ENCODE measurements at regions not wholly inside any gene's neighbourhood (a gene's known extent, or its start where the extent isn't known, plus 50 kb on each side); places are given as distances from the start of the nearest gene placed in this dataset.

DNA sequence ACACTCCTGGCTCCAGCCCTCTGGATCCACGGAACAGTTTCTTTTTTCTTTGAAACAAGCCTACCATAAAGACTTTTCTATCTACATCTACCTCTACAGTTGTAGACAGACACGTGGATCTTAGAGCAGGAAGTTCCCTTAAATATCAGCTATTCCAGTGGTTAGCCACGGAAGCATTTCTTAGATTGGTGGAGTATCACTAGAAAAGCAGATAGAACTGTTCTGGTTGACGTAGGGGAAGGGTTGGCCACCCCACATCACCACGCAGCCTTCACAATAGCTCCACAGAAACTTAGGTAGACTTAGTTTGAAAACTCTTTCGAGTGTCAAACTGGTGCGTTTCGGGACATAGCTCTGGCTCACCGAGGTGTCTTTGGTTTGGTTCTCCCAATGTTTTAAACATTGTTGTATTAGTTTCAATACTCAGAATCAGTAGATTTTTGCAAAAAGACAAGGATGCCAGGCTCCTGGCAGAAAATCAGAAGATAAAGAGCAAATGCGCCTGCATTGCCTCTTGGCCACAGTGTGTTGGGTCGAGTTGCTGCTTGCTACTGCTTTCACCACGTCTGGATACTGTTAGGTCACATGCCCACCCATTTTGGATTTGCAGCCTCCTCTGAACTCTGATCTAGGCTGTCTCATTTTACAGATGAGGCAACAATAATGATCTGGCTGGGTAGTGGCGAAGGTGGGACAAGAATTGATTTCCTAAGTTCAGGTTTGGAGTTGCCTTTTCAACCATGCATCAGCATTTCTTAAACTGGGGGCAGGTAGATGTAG is 71.5 kb upstream of the DTNBP1 start:
- no peak for DNase-seq (ENCODE audit: low spot score)

DNA sequence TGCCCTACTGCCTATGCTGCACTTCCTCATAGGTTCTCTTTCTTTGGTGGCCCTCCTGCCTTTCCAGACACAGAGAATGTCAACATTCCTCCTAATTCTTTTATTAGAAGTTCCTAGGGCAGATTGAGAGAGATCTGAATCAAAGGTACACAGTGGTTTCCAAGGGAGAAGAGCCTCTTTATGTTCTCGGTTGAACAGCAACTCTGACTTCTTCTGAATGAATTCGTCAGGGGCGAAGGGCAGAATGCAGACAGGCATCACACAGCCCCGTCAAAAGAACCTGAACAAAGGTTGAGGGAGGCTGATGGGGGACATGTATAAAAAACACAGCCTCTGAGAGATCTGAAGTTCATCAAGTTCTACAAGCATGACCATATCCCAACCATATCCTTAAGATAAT is 68.1 kb upstream of the DTNBP1 start:
- no peak for DNase-seq (ENCODE audit: low spot score)

DNA sequence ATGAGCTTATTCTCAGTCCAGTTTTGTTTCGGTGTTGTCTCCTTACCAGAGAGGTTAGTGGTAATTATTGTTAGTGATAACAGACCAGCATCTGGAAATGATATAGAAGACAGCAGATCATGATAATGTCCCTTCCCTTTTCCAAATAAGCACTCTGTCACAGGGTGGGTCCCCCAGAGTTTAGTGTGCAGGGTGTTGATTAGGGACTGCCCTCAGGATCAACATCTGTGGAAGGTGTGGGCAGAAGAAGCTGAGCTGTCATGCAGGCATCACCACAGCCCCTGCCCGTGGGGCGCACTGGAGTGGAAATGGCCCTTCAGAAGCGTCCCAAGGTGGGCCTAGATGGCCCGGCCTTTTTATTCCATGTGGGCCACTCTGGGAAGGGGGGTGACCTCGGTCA is 67.6 kb upstream of the DTNBP1 start:
- DNase-seq (ENCODE audit: low spot score): no peak

DNA sequence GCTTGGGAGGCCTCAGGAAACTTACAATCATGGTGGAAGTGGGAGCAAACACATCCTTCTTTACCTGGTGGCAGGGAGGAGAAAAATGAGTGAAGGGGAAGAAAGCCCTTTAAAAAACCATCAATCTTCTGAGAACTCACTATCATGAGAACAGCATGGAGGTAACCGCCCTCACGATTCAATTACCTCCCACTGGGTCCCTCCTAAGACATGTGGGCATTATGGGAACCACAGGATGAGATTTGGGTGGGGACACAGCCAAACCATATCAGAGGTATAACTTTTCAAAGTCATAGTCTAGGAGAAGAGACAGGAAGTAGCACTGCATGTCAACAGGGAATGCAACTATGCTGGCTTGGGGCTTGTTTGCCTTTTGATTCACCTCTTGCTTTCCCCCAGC is 59.9 kb upstream of the DTNBP1 start:
- no peak for DNase-seq (ENCODE audit: low spot score)

DNA sequence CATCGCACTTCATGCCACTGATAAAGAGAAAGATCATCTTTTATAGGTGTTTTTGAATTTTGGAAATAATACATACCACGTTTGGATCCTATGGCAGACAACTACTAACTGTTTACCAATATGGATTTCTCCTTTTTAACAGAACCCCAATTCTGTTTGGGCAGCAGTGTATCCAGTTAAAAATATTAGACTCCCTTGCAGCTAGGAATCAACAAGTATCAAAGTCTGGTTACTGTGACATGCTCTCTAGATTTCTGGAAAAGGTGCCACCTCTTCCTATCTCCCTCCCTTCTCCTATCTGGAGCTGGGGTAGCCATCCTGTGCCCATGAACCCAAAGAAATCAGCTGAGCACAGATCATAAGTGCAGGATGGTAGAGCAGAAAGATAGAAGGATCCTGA is 54.1 kb upstream of the DTNBP1 start:
- no peak for DNase-seq (ENCODE audit: low spot score)

DNA sequence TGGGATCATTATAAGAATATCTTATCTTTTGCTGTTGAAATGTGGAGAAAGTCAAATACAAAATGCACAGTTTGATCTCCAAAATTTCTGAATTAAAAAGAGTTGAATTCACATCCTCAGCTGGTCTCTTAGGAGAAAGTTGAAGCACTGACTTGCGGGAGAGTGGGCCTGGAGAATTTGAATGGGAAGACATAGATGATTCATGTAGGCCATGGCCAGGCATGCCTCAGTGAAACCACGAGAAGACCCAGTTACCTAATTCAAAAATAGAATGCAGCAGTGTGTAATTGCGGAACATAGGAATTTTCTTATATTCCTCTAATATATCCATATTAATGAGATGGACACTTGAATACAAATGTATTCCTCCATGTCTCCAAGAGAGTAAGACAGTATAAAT is 53.0 kb upstream of the DTNBP1 start:
- DNase-seq (ENCODE audit: low spot score): no peak

DNA sequence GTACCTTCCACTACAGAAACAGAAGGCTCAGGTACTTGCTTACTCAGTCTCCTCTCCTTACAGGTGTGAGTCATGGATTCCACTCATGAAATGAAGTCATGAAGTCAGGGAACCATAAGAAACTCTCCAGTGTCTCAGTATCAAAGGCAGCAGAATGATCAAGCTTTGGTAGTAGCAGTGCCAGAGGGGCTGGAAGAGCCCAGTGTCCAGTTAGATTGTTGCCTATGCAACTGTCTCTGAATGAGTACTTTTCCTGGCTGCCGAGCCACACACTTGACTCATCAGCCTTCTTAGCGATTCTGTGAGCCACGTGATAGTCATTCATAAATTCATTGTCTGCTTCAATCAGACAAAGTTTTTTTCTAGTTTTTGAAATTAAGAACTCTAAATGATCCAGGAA is 52.2 kb upstream of the DTNBP1 start:
- DNase-seq (ENCODE audit: low spot score): peak; percentile 20

DNA sequence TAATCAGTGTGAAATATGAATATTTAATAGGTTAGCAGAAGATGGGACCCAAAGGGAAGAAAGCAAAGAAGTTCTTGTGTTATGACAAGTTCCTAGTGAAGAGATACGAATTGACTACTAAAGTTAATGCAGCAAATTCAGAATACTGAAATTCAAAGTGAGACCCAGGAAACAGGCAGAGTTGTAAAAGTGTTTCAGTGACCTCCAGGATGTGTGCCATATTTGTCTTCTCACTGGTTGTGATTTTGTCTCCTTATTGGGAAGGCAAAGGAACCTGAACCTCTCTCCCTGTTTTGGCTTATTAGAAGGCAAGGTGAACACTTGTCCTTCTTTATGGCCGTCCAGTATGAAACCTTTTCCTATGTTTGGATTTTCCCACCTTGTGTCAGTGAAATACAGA is 51.8 kb upstream of the DTNBP1 start:
- DNase-seq (ENCODE audit: low spot score): no peak

DNA sequence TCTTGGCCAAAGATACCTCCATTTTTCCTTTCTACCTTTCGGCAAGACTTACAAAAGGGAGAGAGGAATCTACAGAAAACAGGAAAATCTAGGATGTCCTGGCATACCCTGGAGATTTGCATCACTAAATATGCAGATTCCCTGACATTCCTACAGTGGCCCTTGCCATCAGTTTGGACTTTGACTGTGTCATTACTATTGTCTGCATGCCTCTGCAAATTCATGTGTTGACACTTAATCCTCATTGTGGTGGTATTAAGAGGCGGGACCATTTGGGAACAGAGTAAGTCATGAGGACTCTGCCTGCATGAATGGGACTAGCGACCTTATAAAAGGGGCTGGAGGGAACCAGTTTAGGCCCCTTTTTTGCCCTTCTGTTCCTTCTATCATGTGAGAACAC is 50.5 kb upstream of the DTNBP1 start:
- DNase-seq (ENCODE audit: low spot score): no peak

DNA sequence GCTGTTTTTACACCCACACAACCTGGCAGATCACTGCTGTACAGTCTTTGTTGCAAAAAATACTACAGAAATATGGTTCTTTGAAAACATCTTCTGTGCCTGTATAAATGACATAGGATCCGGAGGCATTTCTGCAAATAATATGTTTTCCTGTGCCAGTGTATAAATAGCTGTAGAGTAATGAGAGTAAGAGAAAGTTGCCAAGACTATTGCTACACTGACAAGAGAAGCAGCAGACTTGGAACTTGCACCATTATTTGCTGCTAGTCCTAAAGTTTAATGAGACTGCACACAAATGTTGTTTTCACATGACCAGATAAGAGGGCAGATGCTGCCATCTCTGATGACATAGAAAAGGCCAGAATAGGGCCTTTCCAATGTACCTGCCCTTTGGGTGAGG is 50.0 kb upstream of the DTNBP1 start:
- no peak for DNase-seq (ENCODE audit: low spot score)
